GM23338 (cell line): ENCODE measurements at regions not wholly inside any gene's neighbourhood (a gene's known extent, or its start where the extent isn't known, plus 50 kb on each side); places are given as distances from the start of the nearest gene placed in this dataset.

Source experiments
- ATAC-seq: fragments of 200-7000 bp; cut with Tn5 transposase; 3 replicates; pipeline ENCODE4 v1.9.1; 2020
- DNase-seq: peaks from one replicate; pipeline ENCODE4 v3.0.0-alpha.2; 2015; ENCODE audit warnings: low spot score
- H2AFZ ChIP-seq: fragments of 200-600 bp; sonication (generic); 2 replicates; pipeline ENCODE4 v1.8.0; 2016; ENCODE audit warnings: antibody characterized with exemption, mild to moderate bottlenecking, moderate library complexity
- H3F3A ChIP-seq: fragments of 200-600 bp; sonication (generic); replicated peaks from 2 replicates; pipeline ENCODE4 v1.8.0; 2017; ENCODE audit warnings: antibody characterized with exemption, mixed run types, low read depth
- H3K27ac ChIP-seq: fragments of 200-600 bp; sonication (generic); 2 replicates; pipeline ENCODE4 v1.6.1; 2016; ENCODE audit warnings: low read depth
- H3K27me3 ChIP-seq: fragments of 200-600 bp; sonication (generic); 2 replicates; pipeline ENCODE4 v1.8.0; 2016; ENCODE audit warnings: mild to moderate bottlenecking, mixed run types, moderate library complexity; ENCODE audit not compliant: insufficient read depth
- H3K36me3 ChIP-seq: fragments of 200-600 bp; sonication (generic); 2 replicates; pipeline ENCODE4 v1.8.0; 2016; ENCODE audit warnings: mild to moderate bottlenecking; ENCODE audit not compliant: insufficient read depth
- H3K4me1 ChIP-seq: fragments of 200-600 bp; sonication (generic); 2 replicates; pipeline ENCODE4 v1.8.0; 2016; ENCODE audit warnings: mild to moderate bottlenecking, moderate library complexity; ENCODE audit not compliant: insufficient read depth
- H3K4me2 ChIP-seq: fragments of 200-600 bp; sonication (generic); 2 replicates; pipeline ENCODE4 v1.7.1; 2017; ENCODE audit warnings: mixed run types
- H3K4me3 ChIP-seq: fragments of 200-600 bp; sonication (generic); 2 replicates; pipeline ENCODE4 v1.6.1; 2016; ENCODE audit warnings: mixed run types
- H3K79me2 ChIP-seq: fragments of 200-600 bp; sonication (generic); replicated peaks from 2 replicates; pipeline ENCODE4 v1.8.0; 2017; ENCODE audit warnings: mild to moderate bottlenecking; ENCODE audit not compliant: insufficient read depth
- H3K9me2 ChIP-seq: fragments of 200-600 bp; sonication (generic); 2 replicates; pipeline ENCODE4 v1.8.0; 2017; ENCODE audit not compliant: insufficient read depth
- H4K20me1 ChIP-seq: fragments of 200-600 bp; sonication (generic); replicated peaks from 2 replicates; pipeline ENCODE4 v1.8.0; 2017; ENCODE audit warnings: mild to moderate bottlenecking; ENCODE audit not compliant: insufficient read depth
- H3K27ac Mint-ChIP-seq: 2 replicates; pipeline ENCODE4 v1.8.0; 2020; ENCODE audit warnings: inconsistent platforms, mild to moderate bottlenecking, moderate library complexity, mixed read lengths
- H3K27me3 Mint-ChIP-seq: 3 replicates; pipeline ENCODE4 v1.8.0; 2022; ENCODE audit warnings: low read depth, mild to moderate bottlenecking, moderate library complexity, mixed read lengths, inconsistent platforms; ENCODE audit not compliant: insufficient read depth, poor library complexity
- H3K36me3 Mint-ChIP-seq: 3 replicates; pipeline ENCODE4 v1.8.0; 2021; ENCODE audit warnings: low read depth, mild to moderate bottlenecking, inconsistent platforms, moderate library complexity, mixed read lengths
- H3K4me1 Mint-ChIP-seq: 3 replicates; pipeline ENCODE4 v1.8.0; 2020; ENCODE audit warnings: mild to moderate bottlenecking, inconsistent platforms, mixed read lengths
- H3K4me3 Mint-ChIP-seq: 3 replicates; pipeline ENCODE4 v1.8.0; 2021; ENCODE audit warnings: moderate library complexity, mild to moderate bottlenecking, inconsistent platforms, mixed read lengths
- H3K9me3 Mint-ChIP-seq: 3 replicates; pipeline ENCODE4 v1.8.0; 2020; ENCODE audit warnings: moderate library complexity, mild to moderate bottlenecking, inconsistent platforms, mixed read lengths
- CREB1 ChIP-seq: fragments of 250-450 bp; sonication (Bioruptor Pico); IDR thresholded peaks from 2 replicates; pipeline ENCODE4 v1.5.0; 2020; ENCODE audit warnings: low read depth, mild to moderate bottlenecking, moderate library complexity
- EZH2 ChIP-seq: fragments of 200-600 bp; sonication (generic); IDR thresholded peaks from one replicate; pipeline ENCODE4 v1.8.0; 2017; ENCODE audit warnings: antibody characterized with exemption, mild to moderate bottlenecking, low read depth; ENCODE audit not compliant: unreplicated experiment
- EZH2phosphoT487 ChIP-seq: fragments of 200-600 bp; sonication (generic); IDR thresholded peaks from one replicate; pipeline ENCODE4 v1.8.1; 2018; ENCODE audit warnings: antibody characterized with exemption; ENCODE audit not compliant: unreplicated experiment
- JUNB ChIP-seq: IDR thresholded peaks from one replicate; pipeline ENCODE4 v1.6.1; 2016; ENCODE audit warnings: antibody characterized with exemption; ENCODE audit not compliant: unreplicated experiment
- NANOG ChIP-seq: IDR thresholded peaks from 2 replicates; pipeline ENCODE4 v1.6.1; 2016; ENCODE audit warnings: antibody characterized with exemption, borderline replicate concordance
- POLR2AphosphoS5 ChIP-seq: IDR thresholded peaks from 2 replicates; pipeline ENCODE4 v1.6.1; 2016; ENCODE audit warnings: antibody characterized with exemption, low read depth
- STAT1 ChIP-seq: IDR thresholded peaks from one replicate; pipeline ENCODE4 v1.6.1; 2016; ENCODE audit warnings: antibody characterized with exemption; ENCODE audit not compliant: unreplicated experiment
- ZNF114 ChIP-seq: fragments of 250-450 bp; sonication (Bioruptor Pico); IDR thresholded peaks from 2 replicates; pipeline ENCODE4 v1.5.0; 2020; ENCODE audit warnings: mild to moderate bottlenecking, moderate library complexity
- ZNF331 ChIP-seq: fragments of 250-450 bp; sonication (Bioruptor Pico); IDR thresholded peaks from 2 replicates; pipeline ENCODE4 v1.5.0; 2020; ENCODE audit warnings: low read depth, mild to moderate bottlenecking, moderate library complexity
- TF ChIP-seq, protein P1 (sequence below): IDR thresholded peaks from one replicate; pipeline ENCODE4 v1.6.1; 2018; ENCODE audit warnings: antibody characterized with exemption; ENCODE audit not compliant: unreplicated experiment
- TF ChIP-seq, protein P2 (sequence below): IDR thresholded peaks from 2 replicates; pipeline ENCODE4 v1.6.1; 2016; ENCODE audit warnings: antibody characterized with exemption
- TF ChIP-seq, protein P3 (sequence below), 2 experiments: fragments of 200-600 bp in 1 of 2; sonication (generic) in 1 of 2; conservative IDR thresholded peaks; 2 replicates each; pipeline versions ENCODE4 v1.5.1 to v1.6.1; 2016 to 2017; ENCODE audit warnings: antibody characterized with exemption in 2 of 2, low read depth in 2 of 2, mild to moderate bottlenecking in 2 of 2, moderate library complexity in 1 of 2
- TF ChIP-seq, protein P4 (sequence below): fragments of 250-450 bp; sonication (Bioruptor Pico); IDR thresholded peaks from 2 replicates; pipeline ENCODE4 v1.5.0; 2020; ENCODE audit warnings: mild to moderate bottlenecking, moderate library complexity

DNA sequence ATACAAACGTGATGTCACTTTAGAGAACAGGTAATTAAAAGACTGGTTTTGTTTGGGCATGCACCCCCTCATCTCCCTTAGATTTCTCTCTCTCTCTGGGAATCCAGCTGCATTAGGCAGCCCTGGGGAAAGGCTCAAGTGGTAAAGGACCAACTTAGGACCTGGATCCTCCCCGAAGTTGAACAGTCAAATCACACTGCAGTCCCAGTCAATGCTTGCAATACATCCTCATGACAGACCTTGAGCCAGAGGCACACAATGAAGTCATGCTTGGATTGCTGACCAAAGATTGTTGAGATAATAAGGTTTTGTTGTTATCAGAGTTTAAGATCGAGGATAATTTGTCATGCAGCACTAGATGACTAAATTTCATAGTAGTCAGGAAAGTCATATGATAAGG, 1285.8 kb upstream of the NCAM2 start:
- no peak overlapping the region for H3K4me3 Mint-ChIP-seq
- TF ChIP-seq EZH2phosphoT487 (no peak), ZNF114 (CRISPR knock-in tag) (no peak), CREB1 (CRISPR knock-in tag) (no peak), POLR2AphosphoS5 (no peak), JUNB (no peak), ZNF331 (no peak), NANOG (no peak), EZH2 (no peak), STAT1 (no peak)
- TF ChIP-seq, protein P1, sequence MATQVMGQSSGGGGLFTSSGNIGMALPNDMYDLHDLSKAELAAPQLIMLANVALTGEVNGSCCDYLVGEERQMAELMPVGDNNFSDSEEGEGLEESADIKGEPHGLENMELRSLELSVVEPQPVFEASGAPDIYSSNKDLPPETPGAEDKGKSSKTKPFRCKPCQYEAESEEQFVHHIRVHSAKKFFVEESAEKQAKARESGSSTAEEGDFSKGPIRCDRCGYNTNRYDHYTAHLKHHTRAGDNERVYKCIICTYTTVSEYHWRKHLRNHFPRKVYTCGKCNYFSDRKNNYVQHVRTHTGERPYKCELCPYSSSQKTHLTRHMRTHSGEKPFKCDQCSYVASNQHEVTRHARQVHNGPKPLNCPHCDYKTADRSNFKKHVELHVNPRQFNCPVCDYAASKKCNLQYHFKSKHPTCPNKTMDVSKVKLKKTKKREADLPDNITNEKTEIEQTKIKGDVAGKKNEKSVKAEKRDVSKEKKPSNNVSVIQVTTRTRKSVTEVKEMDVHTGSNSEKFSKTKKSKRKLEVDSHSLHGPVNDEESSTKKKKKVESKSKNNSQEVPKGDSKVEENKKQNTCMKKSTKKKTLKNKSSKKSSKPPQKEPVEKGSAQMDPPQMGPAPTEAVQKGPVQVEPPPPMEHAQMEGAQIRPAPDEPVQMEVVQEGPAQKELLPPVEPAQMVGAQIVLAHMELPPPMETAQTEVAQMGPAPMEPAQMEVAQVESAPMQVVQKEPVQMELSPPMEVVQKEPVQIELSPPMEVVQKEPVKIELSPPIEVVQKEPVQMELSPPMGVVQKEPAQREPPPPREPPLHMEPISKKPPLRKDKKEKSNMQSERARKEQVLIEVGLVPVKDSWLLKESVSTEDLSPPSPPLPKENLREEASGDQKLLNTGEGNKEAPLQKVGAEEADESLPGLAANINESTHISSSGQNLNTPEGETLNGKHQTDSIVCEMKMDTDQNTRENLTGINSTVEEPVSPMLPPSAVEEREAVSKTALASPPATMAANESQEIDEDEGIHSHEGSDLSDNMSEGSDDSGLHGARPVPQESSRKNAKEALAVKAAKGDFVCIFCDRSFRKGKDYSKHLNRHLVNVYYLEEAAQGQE: no peak
- TF ChIP-seq, protein P2, sequence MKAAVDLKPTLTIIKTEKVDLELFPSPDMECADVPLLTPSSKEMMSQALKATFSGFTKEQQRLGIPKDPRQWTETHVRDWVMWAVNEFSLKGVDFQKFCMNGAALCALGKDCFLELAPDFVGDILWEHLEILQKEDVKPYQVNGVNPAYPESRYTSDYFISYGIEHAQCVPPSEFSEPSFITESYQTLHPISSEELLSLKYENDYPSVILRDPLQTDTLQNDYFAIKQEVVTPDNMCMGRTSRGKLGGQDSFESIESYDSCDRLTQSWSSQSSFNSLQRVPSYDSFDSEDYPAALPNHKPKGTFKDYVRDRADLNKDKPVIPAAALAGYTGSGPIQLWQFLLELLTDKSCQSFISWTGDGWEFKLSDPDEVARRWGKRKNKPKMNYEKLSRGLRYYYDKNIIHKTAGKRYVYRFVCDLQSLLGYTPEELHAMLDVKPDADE: no peak
- TF ChIP-seq, protein P3, sequence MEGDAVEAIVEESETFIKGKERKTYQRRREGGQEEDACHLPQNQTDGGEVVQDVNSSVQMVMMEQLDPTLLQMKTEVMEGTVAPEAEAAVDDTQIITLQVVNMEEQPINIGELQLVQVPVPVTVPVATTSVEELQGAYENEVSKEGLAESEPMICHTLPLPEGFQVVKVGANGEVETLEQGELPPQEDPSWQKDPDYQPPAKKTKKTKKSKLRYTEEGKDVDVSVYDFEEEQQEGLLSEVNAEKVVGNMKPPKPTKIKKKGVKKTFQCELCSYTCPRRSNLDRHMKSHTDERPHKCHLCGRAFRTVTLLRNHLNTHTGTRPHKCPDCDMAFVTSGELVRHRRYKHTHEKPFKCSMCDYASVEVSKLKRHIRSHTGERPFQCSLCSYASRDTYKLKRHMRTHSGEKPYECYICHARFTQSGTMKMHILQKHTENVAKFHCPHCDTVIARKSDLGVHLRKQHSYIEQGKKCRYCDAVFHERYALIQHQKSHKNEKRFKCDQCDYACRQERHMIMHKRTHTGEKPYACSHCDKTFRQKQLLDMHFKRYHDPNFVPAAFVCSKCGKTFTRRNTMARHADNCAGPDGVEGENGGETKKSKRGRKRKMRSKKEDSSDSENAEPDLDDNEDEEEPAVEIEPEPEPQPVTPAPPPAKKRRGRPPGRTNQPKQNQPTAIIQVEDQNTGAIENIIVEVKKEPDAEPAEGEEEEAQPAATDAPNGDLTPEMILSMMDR (conservative IDR thresholded peaks at IDR 0.05; ENCODE audit: low read depth in 2 of 2): no peak
- TF ChIP-seq, protein P4, sequence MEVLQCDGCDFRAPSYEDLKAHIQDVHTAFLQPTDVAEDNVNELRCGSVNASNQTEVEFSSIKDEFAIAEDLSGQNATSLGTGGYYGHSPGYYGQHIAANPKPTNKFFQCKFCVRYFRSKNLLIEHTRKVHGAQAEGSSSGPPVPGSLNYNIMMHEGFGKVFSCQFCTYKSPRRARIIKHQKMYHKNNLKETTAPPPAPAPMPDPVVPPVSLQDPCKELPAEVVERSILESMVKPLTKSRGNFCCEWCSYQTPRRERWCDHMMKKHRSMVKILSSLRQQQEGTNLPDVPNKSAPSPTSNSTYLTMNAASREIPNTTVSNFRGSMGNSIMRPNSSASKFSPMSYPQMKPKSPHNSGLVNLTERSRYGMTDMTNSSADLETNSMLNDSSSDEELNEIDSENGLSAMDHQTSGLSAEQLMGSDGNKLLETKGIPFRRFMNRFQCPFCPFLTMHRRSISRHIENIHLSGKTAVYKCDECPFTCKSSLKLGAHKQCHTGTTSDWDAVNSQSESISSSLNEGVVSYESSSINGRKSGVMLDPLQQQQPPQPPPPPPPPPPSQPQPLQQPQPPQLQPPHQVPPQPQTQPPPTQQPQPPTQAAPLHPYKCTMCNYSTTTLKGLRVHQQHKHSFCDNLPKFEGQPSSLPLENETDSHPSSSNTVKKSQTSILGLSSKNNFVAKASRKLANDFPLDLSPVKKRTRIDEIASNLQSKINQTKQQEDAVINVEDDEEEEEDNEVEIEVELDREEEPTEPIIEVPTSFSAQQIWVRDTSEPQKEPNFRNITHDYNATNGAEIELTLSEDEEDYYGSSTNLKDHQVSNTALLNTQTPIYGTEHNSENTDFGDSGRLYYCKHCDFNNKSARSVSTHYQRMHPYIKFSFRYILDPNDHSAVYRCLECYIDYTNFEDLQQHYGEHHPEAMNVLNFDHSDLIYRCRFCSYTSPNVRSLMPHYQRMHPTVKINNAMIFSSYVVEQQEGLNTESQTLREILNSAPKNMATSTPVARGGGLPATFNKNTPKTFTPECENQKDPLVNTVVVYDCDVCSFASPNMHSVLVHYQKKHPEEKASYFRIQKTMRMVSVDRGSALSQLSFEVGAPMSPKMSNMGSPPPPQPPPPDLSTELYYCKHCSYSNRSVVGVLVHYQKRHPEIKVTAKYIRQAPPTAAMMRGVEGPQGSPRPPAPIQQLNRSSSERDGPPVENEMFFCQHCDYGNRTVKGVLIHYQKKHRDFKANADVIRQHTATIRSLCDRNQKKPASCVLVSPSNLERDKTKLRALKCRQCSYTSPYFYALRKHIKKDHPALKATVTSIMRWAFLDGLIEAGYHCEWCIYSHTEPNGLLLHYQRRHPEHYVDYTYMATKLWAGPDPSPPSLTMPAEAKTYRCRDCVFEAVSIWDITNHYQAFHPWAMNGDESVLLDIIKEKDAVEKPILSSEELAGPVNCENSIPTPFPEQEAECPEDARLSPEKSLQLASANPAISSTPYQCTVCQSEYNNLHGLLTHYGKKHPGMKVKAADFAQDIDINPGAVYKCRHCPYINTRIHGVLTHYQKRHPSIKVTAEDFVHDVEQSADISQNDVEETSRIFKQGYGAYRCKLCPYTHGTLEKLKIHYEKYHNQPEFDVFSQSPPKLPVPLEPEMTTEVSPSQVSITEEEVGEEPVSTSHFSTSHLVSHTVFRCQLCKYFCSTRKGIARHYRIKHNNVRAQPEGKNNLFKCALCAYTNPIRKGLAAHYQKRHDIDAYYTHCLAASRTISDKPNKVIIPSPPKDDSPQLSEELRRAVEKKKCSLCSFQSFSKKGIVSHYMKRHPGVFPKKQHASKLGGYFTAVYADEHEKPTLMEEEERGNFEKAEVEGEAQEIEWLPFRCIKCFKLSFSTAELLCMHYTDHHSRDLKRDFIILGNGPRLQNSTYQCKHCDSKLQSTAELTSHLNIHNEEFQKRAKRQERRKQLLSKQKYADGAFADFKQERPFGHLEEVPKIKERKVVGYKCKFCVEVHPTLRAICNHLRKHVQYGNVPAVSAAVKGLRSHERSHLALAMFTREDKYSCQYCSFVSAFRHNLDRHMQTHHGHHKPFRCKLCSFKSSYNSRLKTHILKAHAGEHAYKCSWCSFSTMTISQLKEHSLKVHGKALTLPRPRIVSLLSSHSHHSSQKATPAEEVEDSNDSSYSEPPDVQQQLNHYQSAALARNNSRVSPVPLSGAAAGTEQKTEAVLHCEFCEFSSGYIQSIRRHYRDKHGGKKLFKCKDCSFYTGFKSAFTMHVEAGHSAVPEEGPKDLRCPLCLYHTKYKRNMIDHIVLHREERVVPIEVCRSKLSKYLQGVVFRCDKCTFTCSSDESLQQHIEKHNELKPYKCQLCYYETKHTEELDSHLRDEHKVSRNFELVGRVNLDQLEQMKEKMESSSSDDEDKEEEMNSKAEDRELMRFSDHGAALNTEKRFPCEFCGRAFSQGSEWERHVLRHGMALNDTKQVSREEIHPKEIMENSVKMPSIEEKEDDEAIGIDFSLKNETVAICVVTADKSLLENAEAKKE (CRISPR knock-in tag): no peak
- H3K27ac ChIP-seq: no peak overlapping the region
- no peak for ATAC-seq
- H3K9me3 Mint-ChIP-seq: peaks cover 8% of the 10 kb centered on the region; the same call in 2 of the 3 replicates
- H4K20me1 ChIP-seq: no peaks in the 10 kb centered on the region
- H2AFZ ChIP-seq: no peak overlapping the region
- H3K27ac Mint-ChIP-seq: no peak overlapping the region
- no peaks in the 10 kb centered on the region for H3K27me3 ChIP-seq
- H3K4me1 ChIP-seq: no peaks in the 10 kb centered on the region
- no peaks in the 10 kb centered on the region for H3K36me3 ChIP-seq
- H3K4me2 ChIP-seq: no peak overlapping the region
- H3K36me3 Mint-ChIP-seq: peaks cover 6% of the 10 kb centered on the region; the same call in 2 of the 3 replicates
- no peaks in the 10 kb centered on the region for H3K9me2 ChIP-seq
- H3K79me2 ChIP-seq: no peaks in the 10 kb centered on the region
- no peak for DNase-seq
- no peaks in the 10 kb centered on the region for H3K27me3 Mint-ChIP-seq
- no peaks in the 10 kb centered on the region for H3F3A ChIP-seq
- no peak overlapping the region for H3K4me3 ChIP-seq
- H3K4me1 Mint-ChIP-seq: no peaks in the 10 kb centered on the region
